Smooth muscle cell (in vitro differentiated cells): ENCODE measurements at regions not wholly inside any gene's neighbourhood (a gene's known extent, or its start where the extent isn't known, plus 50 kb on each side); places are given as distances from the start of the nearest gene placed in this dataset.

ENCODE experiments used
- DNase-seq: peaks from one replicate; lab custom pipeline; 2025; ENCODE audit not compliant: unreplicated experiment; lab: John Stamatoyannopoulos, UW
- H2AFZ ChIP-seq: fragments of 200-600 bp; sonication (generic); 2 replicates; pipeline ENCODE4 v1.6.0; 2016; ENCODE audit warnings: antibody characterized with exemption, low read depth, mild to moderate bottlenecking
- H3F3A ChIP-seq: fragments of 200-600 bp; sonication (generic); 2 replicates; pipeline ENCODE4 v1.6.0; 2017; ENCODE audit warnings: antibody characterized with exemption, low read depth
- H3K27ac ChIP-seq: fragments of 200-600 bp; sonication (generic); 2 replicates; pipeline ENCODE4 v1.5.1; 2016; ENCODE audit warnings: low read depth, mild to moderate bottlenecking
- H3K27me3 ChIP-seq: fragments of 200-600 bp; sonication (generic); 2 replicates; pipeline ENCODE4 v1.6.1; 2016; ENCODE audit warnings: low read depth, mild to moderate bottlenecking
- H3K36me3 ChIP-seq: fragments of 200-600 bp; sonication (generic); 2 replicates; pipeline ENCODE4 v1.5.1; 2016; ENCODE audit warnings: low read depth
- H3K4me1 ChIP-seq: fragments of 200-600 bp; sonication (generic); 2 replicates; pipeline ENCODE4 v1.5.1; 2016; ENCODE audit warnings: low read depth
- H3K4me2 ChIP-seq: fragments of 200-600 bp; sonication (generic); 2 replicates; pipeline ENCODE4 v1.6.0; 2016; ENCODE audit warnings: mild to moderate bottlenecking
- H3K4me3 ChIP-seq: fragments of 200-600 bp; sonication (generic); 2 replicates; pipeline ENCODE4 v1.5.1; 2016; ENCODE audit warnings: mild to moderate bottlenecking
- H3K79me2 ChIP-seq: fragments of 200-600 bp; sonication (generic); 2 replicates; pipeline ENCODE4 v1.6.0; 2016; ENCODE audit warnings: low read depth, mild to moderate bottlenecking
- H3K9ac ChIP-seq: fragments of 200-600 bp; sonication (generic); 2 replicates; pipeline ENCODE4 v1.6.0; 2016; ENCODE audit warnings: low read depth
- H3K9me3 ChIP-seq: fragments of 200-600 bp; sonication (generic); replicated peaks from 2 replicates; pipeline ENCODE4 v1.5.1; 2016; ENCODE audit warnings: low read depth
- H4K20me1 ChIP-seq: fragments of 200-600 bp; sonication (generic); 2 replicates; pipeline ENCODE4 v1.6.0; 2016; ENCODE audit warnings: low read depth
- CTCF ChIP-seq: fragments of 200-600 bp; sonication (generic); IDR thresholded peaks from 2 replicates; pipeline ENCODE4 v1.5.1; 2017; ENCODE audit warnings: borderline replicate concordance, mild to moderate bottlenecking, antibody characterized with exemption; ENCODE audit not compliant: insufficient read depth, poor library complexity, severe bottlenecking
- WGBS: methylation state at CpG from one replicate; pipeline ENCODE4 v1.1.7; 2016; ENCODE audit warnings: low lambda C conversion rate; 5-methylcytosine and 5-hydroxymethylcytosine counted together

GRCh38 chr18:51545446-51545845 is 348.0 kb upstream of the MEX3C start:
- Histone ChIP-seq H3K79me2 (no peaks in the 10 kb centered on the region), H4K20me1 (no peaks in the 10 kb centered on the region), H3K27me3 (no peaks in the 10 kb centered on the region), H2AFZ (no peak overlapping the region), H3K4me1 (no peaks in the 10 kb centered on the region), H3K4me3 (no peak overlapping the region), H3F3A (no peaks in the 10 kb centered on the region), H3K4me2 (no peak overlapping the region), H3K36me3 (no peaks in the 10 kb centered on the region), H3K27ac (no peak overlapping the region), H3K9me3 (no peaks in the 10 kb centered on the region), H3K9ac (no peak overlapping the region)
- WGBS = 87% methylated on average over 4 of the region's 4 CpGs
- no peak for TF ChIP-seq CTCF
- DNase-seq = no peak

GRCh38 chr18:51559198-51559901 is 361.9 kb upstream of the MEX3C start:
- Histone ChIP-seq H3K4me2 (no peak overlapping the region), H3K36me3 (no peaks in the 10 kb centered on the region), H2AFZ (no peak overlapping the region), H3K9ac (no peak overlapping the region), H3K4me3 (no peak overlapping the region), H3F3A (no peaks in the 10 kb centered on the region), H3K79me2 (no peaks in the 10 kb centered on the region), H3K9me3 (peaks cover under 1% of the 10 kb centered on the region), H3K4me1 (no peaks in the 10 kb centered on the region), H3K27me3 (no peaks in the 10 kb centered on the region), H3K27ac (no peak overlapping the region), H4K20me1 (no peaks in the 10 kb centered on the region)
- 73% methylated on average over 2 of the region's 2 CpGs for WGBS
- TF ChIP-seq CTCF = no peak
- DNase-seq = no peak

- Histone ChIP-seq H3K9me3 (no peaks in the 10 kb centered on the region), H4K20me1 (no peaks in the 10 kb centered on the region), H3K4me2 (no peak overlapping the region), H3F3A (no peaks in the 10 kb centered on the region), H3K4me1 (no peaks in the 10 kb centered on the region), H3K27me3 (no peaks in the 10 kb centered on the region), H3K27ac (no peak overlapping the region), H3K36me3 (no peaks in the 10 kb centered on the region), H3K9ac (no peak overlapping the region), H3K79me2 (no peaks in the 10 kb centered on the region), H2AFZ (no peak overlapping the region), H3K4me3 (no peak overlapping the region)
- WGBS = 95% methylated on average over 1 of the region's 1 CpG
- DNase-seq = no peak
- no peak for TF ChIP-seq CTCF
Measured at GRCh38 chr18:51559902-51560287, 362.4 kb upstream of the MEX3C start.

GRCh38 chr18:51561821-51562220 is 364.3 kb upstream of the MEX3C start:
- Histone ChIP-seq H3K9me3 (no peaks in the 10 kb centered on the region), H3K4me1 (no peaks in the 10 kb centered on the region), H3K27me3 (no peaks in the 10 kb centered on the region), H3F3A (no peaks in the 10 kb centered on the region), H2AFZ (no peak overlapping the region), H3K27ac (no peak overlapping the region), H3K9ac (no peak overlapping the region), H3K36me3 (no peaks in the 10 kb centered on the region), H4K20me1 (no peaks in the 10 kb centered on the region), H3K4me2 (no peak overlapping the region), H3K79me2 (no peaks in the 10 kb centered on the region), H3K4me3 (no peak overlapping the region)
- TF ChIP-seq CTCF = no peak
- no peak for DNase-seq
- WGBS = 95% methylated on average over 4 of the region's 4 CpGs
